ENCODE measurements at regions not wholly inside any gene's neighbourhood (a gene's known extent, or its start where the extent isn't known, plus 50 kb on each side); places are given as distances from the start of the nearest gene placed in this dataset.

GRCh38 chr12:60415351-60415750 lies 819.5 kb downstream of the SLC16A7 start:
- Histone ChIP-seq H3K4me1 (ENCODE audit: control insufficient read depth, insufficient read depth, low read length) (no peaks in the 10 kb centered on the region), H3K27ac (ENCODE audit: low read length) (no peak overlapping the region), H3K4me3 (ENCODE audit: low read length) (no peak overlapping the region), H3K27me3 (ENCODE audit: control insufficient read depth, insufficient read depth) (no peaks in the 10 kb centered on the region), H3K9me3 (ENCODE audit: control insufficient read depth, low read length) (peaks cover 2% of the 10 kb centered on the region)
- no peak for ATAC-seq
- DNase-seq, result no peak
- intact Hi-C loops (cut with DNase I), result no loop called here
- WGBS, result 86% methylated on average over 1 of the region's 1 CpG

- Histone ChIP-seq H3K9me3 (ENCODE audit: control insufficient read depth, low read length) (peaks cover 2% of the 10 kb centered on the region), H3K27me3 (ENCODE audit: control insufficient read depth, insufficient read depth) (no peaks in the 10 kb centered on the region), H3K27ac (ENCODE audit: low read length) (no peak overlapping the region), H3K4me1 (ENCODE audit: control insufficient read depth, insufficient read depth, low read length) (no peaks in the 10 kb centered on the region), H3K4me3 (ENCODE audit: low read length) (no peak overlapping the region)
- intact Hi-C loops (cut with DNase I), result no loop called here
- WGBS, result 50% methylated on average over 2 of the region's 2 CpGs
- no peak for ATAC-seq
- no peak for DNase-seq
Observed at GRCh38 chr12:60419986-60420385, 824.2 kb downstream of the SLC16A7 start.

GRCh38 chr12:60421741-60422140 lies 825.9 kb downstream of the SLC16A7 start:
- ATAC-seq, result no peak
- Histone ChIP-seq H3K27me3 (ENCODE audit: control insufficient read depth, insufficient read depth) (no peaks in the 10 kb centered on the region), H3K4me1 (ENCODE audit: control insufficient read depth, insufficient read depth, low read length) (no peaks in the 10 kb centered on the region), H3K4me3 (ENCODE audit: low read length) (no peak overlapping the region), H3K9me3 (ENCODE audit: control insufficient read depth, low read length) (no peaks in the 10 kb centered on the region), H3K27ac (ENCODE audit: low read length) (no peak overlapping the region)
- intact Hi-C loops (cut with DNase I), result no loop called here
- 89% methylated on average over 1 of the region's 1 CpG for WGBS
- no peak for DNase-seq

- 83% methylated on average over 1 of the region's 1 CpG for WGBS
- ATAC-seq (no peak), DNase-seq (no peak)
- intact Hi-C loops (cut with DNase I), result no loop called here
- Histone ChIP-seq H3K27me3 (ENCODE audit: control insufficient read depth, insufficient read depth) (no peaks in the 10 kb centered on the region), H3K9me3 (ENCODE audit: control insufficient read depth, low read length) (no peaks in the 10 kb centered on the region), H3K4me1 (ENCODE audit: control insufficient read depth, insufficient read depth, low read length) (no peaks in the 10 kb centered on the region), H3K27ac (ENCODE audit: low read length) (no peak overlapping the region), H3K4me3 (ENCODE audit: low read length) (no peak overlapping the region)
Observed at GRCh38 chr12:60437297-60437696, 841.5 kb downstream of the SLC16A7 start.

- no peak overlapping the region for H3K4me3 ChIP-seq (ENCODE audit: low read length)
- 80% methylated on average over 4 of the region's 4 CpGs for WGBS
- intact Hi-C loops (cut with DNase I), result no loop called here
Observed at GRCh38 chr12:60441577-60441976, 845.7 kb downstream of the SLC16A7 start.

GRCh38 chr12:60451457-60451856 lies 855.6 kb downstream of the SLC16A7 start:
- Histone ChIP-seq H3K4me3 (ENCODE audit: low read length) (no peak overlapping the region), H3K27ac (ENCODE audit: low read length) (no peak overlapping the region), H3K9me3 (ENCODE audit: control insufficient read depth, low read length) (no peaks in the 10 kb centered on the region), H3K27me3 (ENCODE audit: control insufficient read depth, insufficient read depth) (no peaks in the 10 kb centered on the region), H3K4me1 (ENCODE audit: control insufficient read depth, insufficient read depth, low read length) (no peaks in the 10 kb centered on the region)
- intact Hi-C loops (cut with DNase I), result no loop called here
- ATAC-seq, result no peak
- no peak for DNase-seq

More at GRCh38 chr12:60441577-60441976, 845.7 kb downstream of the SLC16A7 start:
- Histone ChIP-seq H3K4me1 (ENCODE audit: control insufficient read depth, insufficient read depth, low read length) (no peaks in the 10 kb centered on the region), H3K27ac (ENCODE audit: low read length) (no peak overlapping the region), H3K9me3 (ENCODE audit: control insufficient read depth, low read length) (no peaks in the 10 kb centered on the region), H3K27me3 (ENCODE audit: control insufficient read depth, insufficient read depth) (no peaks in the 10 kb centered on the region)
- ATAC-seq, result no peak
- no peak for DNase-seq

GRCh38 chr12:60465060-60465459 lies 869.2 kb downstream of the SLC16A7 start:
- intact Hi-C loops (cut with DNase I), result no loop called here
- H3K27ac ChIP-seq (ENCODE audit: low read length), result no peak overlapping the region
- H3K4me1 ChIP-seq (ENCODE audit: control insufficient read depth, insufficient read depth, low read length), result no peaks in the 10 kb centered on the region
- H3K9me3 ChIP-seq (ENCODE audit: control insufficient read depth, low read length), result no peaks in the 10 kb centered on the region
- H3K27me3 ChIP-seq (ENCODE audit: control insufficient read depth, insufficient read depth), result no peaks in the 10 kb centered on the region
- no peak for ATAC-seq
- no peak for DNase-seq
- H3K4me3 ChIP-seq (ENCODE audit: low read length), result no peak overlapping the region

- no peaks in the 10 kb centered on the region for H3K9me3 ChIP-seq (ENCODE audit: control insufficient read depth, low read length)
- H3K27me3 ChIP-seq (ENCODE audit: control insufficient read depth, insufficient read depth), result no peaks in the 10 kb centered on the region
- DNase-seq (no peak), ATAC-seq (no peak)
- H3K27ac ChIP-seq (ENCODE audit: low read length), result no peak overlapping the region
- H3K4me3 ChIP-seq (ENCODE audit: low read length), result no peak overlapping the region
- WGBS, result 96% methylated on average over 5 of the region's 5 CpGs
- no peaks in the 10 kb centered on the region for H3K4me1 ChIP-seq (ENCODE audit: control insufficient read depth, insufficient read depth, low read length)
- intact Hi-C loops (cut with DNase I), result no loop called here
Observed at GRCh38 chr12:60468546-60468945, 872.7 kb downstream of the SLC16A7 start.

GRCh38 chr12:60475825-60476224 lies 880.0 kb downstream of the SLC16A7 start:
- H3K27me3 ChIP-seq (ENCODE audit: control insufficient read depth, insufficient read depth), result no peaks in the 10 kb centered on the region
- no peaks in the 10 kb centered on the region for H3K9me3 ChIP-seq (ENCODE audit: control insufficient read depth, low read length)
- no peak overlapping the region for H3K4me3 ChIP-seq (ENCODE audit: low read length)
- H3K4me1 ChIP-seq (ENCODE audit: control insufficient read depth, insufficient read depth, low read length), result no peaks in the 10 kb centered on the region
- DNase-seq (no peak), ATAC-seq (no peak)
- WGBS, result 79% methylated on average over 3 of the region's 3 CpGs
- intact Hi-C loops (cut with DNase I), result no loop called here
- no peak overlapping the region for H3K27ac ChIP-seq (ENCODE audit: low read length)

- H3K9me3 ChIP-seq (ENCODE audit: control insufficient read depth, low read length), result no peaks in the 10 kb centered on the region
- no peak for DNase-seq
- H3K4me3 ChIP-seq (ENCODE audit: low read length), result no peak overlapping the region
- WGBS, result 75% methylated on average over 1 of the region's 1 CpG
- no peaks in the 10 kb centered on the region for H3K4me1 ChIP-seq (ENCODE audit: control insufficient read depth, insufficient read depth, low read length)
- H3K27ac ChIP-seq (ENCODE audit: low read length), result no peak overlapping the region
- no peaks in the 10 kb centered on the region for H3K27me3 ChIP-seq (ENCODE audit: control insufficient read depth, insufficient read depth)
- no peak for ATAC-seq
- intact Hi-C loops (cut with DNase I), result no loop called here
Observed at GRCh38 chr12:60487284-60487683, 891.5 kb downstream of the SLC16A7 start.

GRCh38 chr12:60489071-60489470 lies 893.2 kb downstream of the SLC16A7 start:
- ATAC-seq (no peak), DNase-seq (no peak)
- Histone ChIP-seq H3K4me1 (ENCODE audit: control insufficient read depth, insufficient read depth, low read length) (no peaks in the 10 kb centered on the region), H3K27ac (ENCODE audit: low read length) (no peak overlapping the region), H3K27me3 (ENCODE audit: control insufficient read depth, insufficient read depth) (no peaks in the 10 kb centered on the region), H3K9me3 (ENCODE audit: control insufficient read depth, low read length) (no peaks in the 10 kb centered on the region), H3K4me3 (ENCODE audit: low read length) (no peak overlapping the region)
- intact Hi-C loops (cut with DNase I), result no loop called here

GRCh38 chr12:60494244-60494643 lies 898.4 kb downstream of the SLC16A7 start:
- intact Hi-C loops (cut with DNase I), result loop anchor here in 1 of 4 donors (10.0 kb wide), 1 partner anchor 1089 kb away; no protein-coding TSS in a partner anchor
- Histone ChIP-seq H3K27me3 (ENCODE audit: control insufficient read depth, insufficient read depth) (no peaks in the 10 kb centered on the region), H3K27ac (ENCODE audit: low read length) (no peak overlapping the region), H3K4me3 (ENCODE audit: low read length) (no peak overlapping the region), H3K4me1 (ENCODE audit: control insufficient read depth, insufficient read depth, low read length) (no peaks in the 10 kb centered on the region), H3K9me3 (ENCODE audit: control insufficient read depth, low read length) (no peaks in the 10 kb centered on the region)
- ATAC-seq, result no peak
- no peak for DNase-seq
- 36% methylated on average over 2 of the region's 2 CpGs for WGBS
